ENCODE measurements at regions not wholly inside any gene's neighbourhood (a gene's known extent, or its start where the extent isn't known, plus 50 kb on each side); places are given as distances from the start of the nearest gene placed in this dataset.

DNA sequence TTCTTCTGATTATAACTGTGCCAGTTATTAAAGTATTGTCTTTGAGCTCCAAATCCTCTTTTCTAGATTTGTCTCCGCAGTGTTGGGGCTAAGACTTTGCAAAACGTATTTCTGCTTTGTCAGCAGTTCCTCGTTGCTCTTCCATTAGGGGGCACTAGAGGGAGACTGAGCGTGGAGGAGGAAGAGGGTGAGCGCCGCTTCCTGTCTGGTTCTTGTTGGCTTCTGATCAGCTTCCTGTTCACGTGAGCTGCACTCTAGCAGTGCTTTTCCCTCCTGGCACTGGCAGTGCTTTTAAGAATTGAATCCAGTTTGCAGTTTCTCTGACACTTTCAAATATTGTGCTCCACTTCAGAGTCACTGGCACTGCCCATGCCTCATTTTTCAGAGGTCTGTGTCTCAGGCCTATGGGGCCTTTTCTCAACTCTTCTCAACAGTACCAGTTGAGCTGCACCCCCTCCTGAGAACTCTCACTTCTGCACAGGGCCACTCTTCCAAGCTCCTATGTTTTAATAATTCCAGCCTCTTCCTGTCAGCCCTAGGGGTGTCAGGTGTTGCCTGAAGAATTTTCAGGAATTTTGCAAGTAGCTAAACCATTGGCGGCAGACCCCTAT lies 54.4 kb upstream of the LCORL start:
- DNase-seq (ENCODE audit: low spot score): no peak

- DNase-seq (ENCODE audit: low spot score): no peak
Measured at GRCh38 chr4:18071894-18072293, 50.3 kb upstream of the LCORL start.

All from putamen (tissue), 1 donor.